B cell (primary cell): ENCODE measurements at regions not wholly inside any gene's neighbourhood (a gene's known extent, or its start where the extent isn't known, plus 50 kb on each side); places are given as distances from the start of the nearest gene placed in this dataset.
A peak's percentile ranks its signal among the peaks of the same experiment; 100 is the strongest.

Experiments used
- ATAC-seq: fragments of 200-7000 bp; cut with Tn5 transposase; one replicate; pipeline ENCODE4 v1.10.0; 2021; ENCODE audit warnings: low read depth, mild to moderate bottlenecking, moderate number of reproducible peaks, moderate library complexity
- CTCF ChIA-PET: fragments of 350-600 bp; sonication (Branson Sonifier 250); formaldehyde crosslinking; loops from one replicate; lab custom pipeline; 2021; ENCODE audit warnings: antibody characterized with exemption, inconsistent platforms; lab: Charles Lee
- POLR2A ChIA-PET: fragments of 350-600 bp; sonication (Branson Sonifier 250); formaldehyde crosslinking; loops from one replicate; lab custom pipeline; 2021; ENCODE audit warnings: antibody characterized with exemption; lab: Charles Lee
- DNase-seq: peaks from one replicate; pipeline ENCODE4 v3.0.0; 2013
- H2AFZ ChIP-seq: 2 replicates; pipeline ENCODE4 v1.6.1; 2012; ENCODE audit warnings: mild to moderate bottlenecking, low read depth, low read length; ENCODE audit not compliant: insufficient read depth, poor library complexity, severe bottlenecking
- H3K27ac ChIP-seq, 2 donors: 1 replicate in 1 of 2; 2 replicates in 1 of 2; pipeline ENCODE4 v1.5.1; 2012 to 2013; ENCODE audit warnings: low read length in 2 of 2, mild to moderate bottlenecking in 2 of 2, moderate library complexity in 1 of 2
- H3K27me3 ChIP-seq, 4 experiments: fragments of 200-600 bp in 1 of 4; sonication (generic) in 1 of 4; replicated peaks in 1 of 4; 1 replicate in 2 of 4; 2 replicates in 2 of 4; pipeline versions ENCODE4 v1.6.1 to v1.7.0; 2013 to 2016; ENCODE audit warnings: low read length in 3 of 4, mild to moderate bottlenecking in 2 of 4, mixed read lengths in 1 of 4, moderate library complexity in 1 of 4; ENCODE audit not compliant: insufficient read depth in 4 of 4, control insufficient read depth in 3 of 4; ENCODE audit errors: control extremely low read depth in 1 of 4
- H3K36me3 ChIP-seq, 2 experiments: replicated peaks in 1 of 2; 1 replicate in 1 of 2; 2 replicates in 1 of 2; pipeline versions ENCODE4 v1.6.1 to v1.7.1; 2013; ENCODE audit warnings: low read length in 1 of 2; ENCODE audit not compliant: insufficient read depth in 2 of 2, control insufficient read depth in 1 of 2; ENCODE audit errors: control extremely low read depth in 1 of 2, extremely low read depth in 1 of 2
- H3K4me1 ChIP-seq, 2 donors: fragments of 200-600 bp in 1 of 2; sonication (generic) in 1 of 2; 1 replicate in 1 of 2; 2 replicates in 1 of 2; pipeline versions ENCODE4 v1.5.1 to v1.6.1; 2013 to 2017; ENCODE audit warnings: low read length in 2 of 2; ENCODE audit not compliant: control insufficient read depth in 2 of 2, insufficient read depth in 2 of 2
- H3K4me2 ChIP-seq: replicated peaks from 2 replicates; pipeline ENCODE3; 2012; ENCODE audit warnings: mild to moderate bottlenecking, low read depth, low read length; ENCODE audit not compliant: poor library complexity, severe bottlenecking
- H3K4me3 ChIP-seq, 5 experiments: fragments of 200-600 bp in 1 of 5; sonication (generic) in 1 of 5; 1 replicate in 3 of 5; 2 replicates in 2 of 5; pipeline versions ENCODE4 v1.5.1 to v1.7.0; 2011 to 2016; ENCODE audit warnings: low read length in 4 of 5, mild to moderate bottlenecking in 4 of 5, low read depth in 2 of 5, control low read depth in 1 of 5, moderate library complexity in 1 of 5; ENCODE audit not compliant: insufficient read depth in 1 of 5; ENCODE audit errors: control extremely low read depth in 1 of 5, extremely low read depth in 1 of 5
- H3K79me2 ChIP-seq: fragments of 200-600 bp; sonication (generic); one replicate; pipeline ENCODE4 v1.6.0; 2016; ENCODE audit warnings: low read length; ENCODE audit not compliant: control insufficient read depth, insufficient read depth
- H3K9ac ChIP-seq: fragments of 200-600 bp; sonication (generic); 2 replicates; pipeline ENCODE4 v1.6.1; 2017; ENCODE audit warnings: mild to moderate bottlenecking, low read length, moderate library complexity
- H3K9me3 ChIP-seq, 3 donors: one replicate each; pipeline versions ENCODE4 v1.6.1 to v1.7.1; 2013; ENCODE audit warnings: low read length in 2 of 3; ENCODE audit not compliant: control insufficient read depth in 2 of 3, insufficient read depth in 1 of 3; ENCODE audit errors: control extremely low read depth in 1 of 3
- H4K20me1 ChIP-seq: 2 replicates; pipeline ENCODE4 v1.6.0; 2012; ENCODE audit warnings: mild to moderate bottlenecking, low read length; ENCODE audit not compliant: insufficient read depth, control insufficient read depth, poor library complexity, severe bottlenecking
- H3K27ac Mint-ChIP-seq: one replicate; pipeline ENCODE4 v1.8.0; 2021; ENCODE audit warnings: mixed read lengths
- H3K27me3 Mint-ChIP-seq: one replicate; pipeline ENCODE4 v1.8.0; 2021; ENCODE audit warnings: mixed read lengths
- H3K4me1 Mint-ChIP-seq: one replicate; pipeline ENCODE4 v1.8.0; 2021; ENCODE audit warnings: mixed read lengths
- H3K4me3 Mint-ChIP-seq: one replicate; pipeline ENCODE4 v1.8.0; 2021; ENCODE audit warnings: mixed read lengths
- H3K9me3 Mint-ChIP-seq: one replicate; pipeline ENCODE4 v1.8.0; 2022; ENCODE audit warnings: mixed read lengths; ENCODE audit not compliant: insufficient read depth
- CTCF ChIP-seq: fragments of 200-600 bp; IDR thresholded peaks from one replicate; pipeline ENCODE4 v1.8.0; 2022; ENCODE audit warnings: antibody characterized with exemption, mild to moderate bottlenecking
- EZH2 ChIP-seq: IDR thresholded peaks from 2 replicates; pipeline ENCODE4 v1.6.1; 2012; ENCODE audit warnings: borderline replicate concordance, low read depth, mild to moderate bottlenecking, moderate library complexity, low read length; ENCODE audit not compliant: insufficient read depth, poor library complexity, severe bottlenecking
- whole genome bisulfite sequencing: methylation state at CpG from one replicate; pipeline ENCODE4 v1.1.5; 2013; ENCODE audit warnings: missing lambda C conversion rate; ENCODE audit not compliant: insufficient coverage; 5-methylcytosine and 5-hydroxymethylcytosine counted together
- intact Hi-C: fragments of 100-400 bp; cut with micrococcal nuclease; formaldehyde crosslinking; loops from one replicate; pipeline ENCODE4 v1.10.0; 2022

- 81% methylated on average over 2 of the region's 2 CpGs for WGBS
- intact Hi-C loops: loop anchor here (2.0 to 5.0 kb wide), 2 partner anchors 18 to 43 kb away; no protein-coding TSS in a partner anchor
- no peaks in the 10 kb centered on the region for H3K79me2 ChIP-seq
- Mint-ChIP-seq H3K9me3 (no peaks in the 10 kb centered on the region), H3K4me3 (no peak overlapping the region), H3K27me3 (no peaks in the 10 kb centered on the region), H3K4me1 (peaks cover 49% of the 10 kb centered on the region), H3K27ac (peak overlapping the region; percentile 16)
- H3K9me3 ChIP-seq: no peaks in the 10 kb centered on the region
- H3K27me3 ChIP-seq: no peaks in the 10 kb centered on the region
- no peak for ATAC-seq
- H3K4me2 ChIP-seq: no peak overlapping the region
- no peak overlapping the region for H3K4me3 ChIP-seq
- H2AFZ ChIP-seq: peak overlapping the region; percentile 14
- CTCF ChIA-PET: no interaction called here
- no peaks in the 10 kb centered on the region for H4K20me1 ChIP-seq
- H3K36me3 ChIP-seq: no peaks in the 10 kb centered on the region
- no peak overlapping the region for H3K27ac ChIP-seq
- POLR2A ChIA-PET: interaction anchor here (0.5 kb wide), 1 partner anchor 40 kb away, joined by 7 read pairs; no protein-coding TSS in a partner anchor
- TF ChIP-seq CTCF: no peak
- TF ChIP-seq EZH2: no peak
- DNase-seq: no peak
- no peak overlapping the region for H3K9ac ChIP-seq
- H3K4me1 ChIP-seq: peaks cover 25 to 39% of the 10 kb centered on the region in 2 donors
Measured at GRCh38 chr12:93180566-93180965, 197.2 kb upstream of the NUDT4 start.

- no peak overlapping the region for H3K4me3 Mint-ChIP-seq
- no CpG with 5 or more reads among the region's 4 CpGs for WGBS
- TF ChIP-seq CTCF (no peak), EZH2 (no peak)
- H3K9me3 Mint-ChIP-seq: no peaks in the 10 kb centered on the region
- intact Hi-C loops: loop anchor here (2.0 to 5.0 kb wide), 2 partner anchors 17 to 44 kb away; no protein-coding TSS in a partner anchor
- no peak overlapping the region for H3K4me2 ChIP-seq
- no peaks in the 10 kb centered on the region for H3K79me2 ChIP-seq
- H3K4me1 Mint-ChIP-seq: peaks cover 52% of the 10 kb centered on the region
- ATAC-seq: no peak
- ChIA-PET POLR2A (interaction anchor here (0.6 kb wide), 1 partner anchor 74 kb away, joined by 11 read pairs; no protein-coding TSS in a partner anchor), CTCF (no interaction called here)
- no peaks in the 10 kb centered on the region for H3K27me3 Mint-ChIP-seq
- peak overlapping the region; percentile 35 for H2AFZ ChIP-seq
- no peaks in the 10 kb centered on the region for H3K27me3 ChIP-seq
- H3K36me3 ChIP-seq: no peaks in the 10 kb centered on the region
- H3K27ac Mint-ChIP-seq: peak overlapping the region; percentile 69
- H3K9ac ChIP-seq: no peak overlapping the region
- peaks cover 32 to 44% of the 10 kb centered on the region in 2 donors for H3K4me1 ChIP-seq
- DNase-seq: no peak
- H4K20me1 ChIP-seq: no peaks in the 10 kb centered on the region
- no peak overlapping the region for H3K4me3 ChIP-seq
- H3K27ac ChIP-seq: peak overlapping the region in 1 of 2 donors; percentile 30
- H3K9me3 ChIP-seq: no peaks in the 10 kb centered on the region
Measured at GRCh38 chr12:93181409-93181965, 196.2 kb upstream of the NUDT4 start.
